GM18870 (cell line): ENCODE measurements at regions not wholly inside any gene's neighbourhood (a gene's known extent, or its start where the extent isn't known, plus 50 kb on each side); places are given as distances from the start of the nearest gene placed in this dataset.
"Not testable (repeated sequence)": the region's sequence is repeated elsewhere in the genome, so short reads cannot be mapped to it uniquely, and the experiment has no call there.

Experiments
- ATAC-seq: cut with Tn5 transposase; IDR thresholded peaks from one replicate; pipeline ENCODE4 v1.9.1; 2021; ENCODE audit warnings: moderate library complexity; ENCODE audit not compliant: unreplicated experiment

DNA sequence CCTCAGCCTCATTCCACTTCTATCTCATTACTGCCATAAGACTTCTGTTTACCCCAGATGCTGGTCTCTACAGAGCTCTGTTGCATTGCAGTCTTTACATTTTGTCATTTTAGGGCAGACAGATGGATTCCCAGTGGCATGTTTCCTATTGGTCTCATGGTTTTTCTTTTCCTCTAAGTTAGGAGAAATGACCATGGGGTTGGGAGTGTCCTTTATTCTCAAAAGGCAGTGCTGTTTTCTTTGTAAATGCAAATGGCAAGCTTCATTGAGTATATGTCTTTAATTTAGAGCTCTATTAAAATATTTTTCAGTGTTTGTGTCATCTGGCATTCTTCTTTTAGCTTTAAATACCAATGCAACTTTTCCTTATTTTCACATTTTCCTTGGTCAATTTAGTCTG is 57.0 kb downstream of the MSTN start:
- no peak for ATAC-seq

DNA sequence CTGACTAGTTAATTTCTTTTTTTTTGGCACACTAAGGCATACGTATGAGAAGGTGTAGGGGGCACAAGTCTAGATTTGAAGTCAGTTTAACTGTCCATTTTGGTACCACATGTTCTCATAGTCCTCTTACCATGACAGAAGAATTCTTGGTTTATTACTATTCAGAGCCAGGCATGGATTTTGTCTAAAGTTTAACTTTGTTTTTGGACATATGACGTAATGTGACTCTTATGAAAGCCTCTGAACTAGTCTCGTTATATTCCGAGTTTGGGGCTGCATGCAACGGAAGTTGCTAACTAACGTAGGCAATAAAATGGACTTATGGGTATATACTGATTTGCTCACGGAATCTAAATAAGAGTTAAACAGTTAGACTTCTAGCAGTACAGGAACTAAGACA is 62.9 kb downstream of the MSTN start:
- no peak for ATAC-seq

DNA sequence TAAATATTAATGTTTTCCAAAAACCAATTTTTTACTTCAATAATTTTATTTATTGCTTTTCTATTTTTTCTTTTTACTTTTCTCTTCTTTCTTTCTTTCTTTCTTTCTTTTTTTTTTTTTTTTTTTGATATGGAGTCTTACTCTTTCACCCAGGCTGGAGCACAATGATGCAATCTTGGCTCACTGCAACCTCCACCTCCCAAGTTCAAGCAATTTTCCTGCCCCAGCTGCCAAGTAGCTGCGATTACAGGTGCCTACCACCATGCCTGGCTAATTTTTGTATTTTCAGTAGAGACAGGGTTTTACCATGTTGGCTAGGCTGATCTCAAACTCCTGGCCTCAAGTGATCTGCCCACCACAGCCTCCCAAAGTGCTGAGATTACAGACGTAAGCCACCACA is 63.9 kb downstream of the MSTN start:
- not testable (repeated sequence) for ATAC-seq

DNA sequence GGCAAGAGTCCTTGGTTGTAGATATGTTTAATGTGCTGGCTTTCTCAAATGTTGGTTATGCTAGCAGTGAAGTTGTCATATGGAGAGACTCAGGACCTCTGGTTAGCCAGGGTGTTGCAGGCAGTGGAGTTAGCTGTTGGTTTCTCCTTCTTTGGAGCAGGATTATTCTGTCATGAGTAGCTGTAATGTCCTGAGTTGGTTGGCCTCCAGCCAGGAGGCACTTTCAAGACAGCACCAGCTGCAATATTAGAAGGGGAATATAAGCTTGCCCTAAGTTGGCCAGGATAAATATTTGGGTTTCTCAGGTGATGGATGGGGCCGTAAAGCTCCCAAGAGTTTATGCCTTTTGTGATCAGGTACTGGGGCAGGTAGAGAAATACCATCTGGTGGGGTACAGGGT is 65.5 kb downstream of the MSTN start:
- ATAC-seq: no peak

DNA sequence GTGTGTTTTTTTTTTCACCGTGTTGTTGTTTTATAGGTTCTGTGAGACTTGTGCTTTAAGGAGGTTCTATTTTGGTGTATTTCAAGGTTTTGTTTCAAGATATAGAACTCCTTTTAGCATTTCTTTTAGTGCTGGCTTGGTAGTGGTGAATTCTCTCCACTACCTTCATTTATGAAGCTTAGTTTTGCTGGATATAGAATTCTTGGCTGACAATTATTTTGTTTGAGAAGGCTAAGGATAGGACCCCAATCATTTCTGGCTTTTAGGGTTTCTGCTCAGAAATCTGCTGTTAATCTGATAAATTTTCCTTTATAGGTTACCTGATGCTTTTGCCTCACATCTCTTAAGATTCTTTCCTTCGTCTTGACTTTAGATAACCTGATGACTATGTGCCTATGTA is 66.8 kb downstream of the MSTN start:
- ATAC-seq: no peak

DNA sequence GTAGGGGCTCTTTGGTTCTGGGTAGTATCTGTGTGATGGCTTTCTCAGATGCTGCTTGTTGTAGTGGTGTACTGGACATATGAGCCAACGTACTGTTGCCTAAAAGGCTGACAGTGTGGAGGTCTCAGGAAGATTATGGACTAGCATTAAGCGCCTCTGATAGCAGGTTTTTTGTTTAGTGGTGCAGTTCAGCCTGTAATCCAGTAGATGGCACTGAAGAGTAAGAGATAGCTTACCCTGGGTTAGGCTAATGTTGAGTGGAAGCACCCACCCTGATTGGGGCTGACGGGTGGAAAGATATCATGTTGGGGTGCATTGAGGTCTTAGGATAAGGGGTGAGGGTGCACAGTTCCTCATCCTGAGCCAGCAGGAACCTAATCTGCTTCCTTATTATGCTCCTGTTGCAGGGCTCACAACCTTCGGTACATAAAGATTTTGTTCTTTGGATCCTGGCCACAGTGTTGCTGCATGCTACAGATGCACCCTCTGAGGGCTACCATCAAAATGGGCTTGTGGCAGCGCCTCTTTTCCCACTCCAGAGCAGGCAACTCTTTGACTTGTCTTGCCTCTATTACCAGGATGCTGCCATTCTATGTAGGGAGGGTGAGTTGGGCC is 79.6 kb downstream of the MSTN start:
- no peak for ATAC-seq

DNA sequence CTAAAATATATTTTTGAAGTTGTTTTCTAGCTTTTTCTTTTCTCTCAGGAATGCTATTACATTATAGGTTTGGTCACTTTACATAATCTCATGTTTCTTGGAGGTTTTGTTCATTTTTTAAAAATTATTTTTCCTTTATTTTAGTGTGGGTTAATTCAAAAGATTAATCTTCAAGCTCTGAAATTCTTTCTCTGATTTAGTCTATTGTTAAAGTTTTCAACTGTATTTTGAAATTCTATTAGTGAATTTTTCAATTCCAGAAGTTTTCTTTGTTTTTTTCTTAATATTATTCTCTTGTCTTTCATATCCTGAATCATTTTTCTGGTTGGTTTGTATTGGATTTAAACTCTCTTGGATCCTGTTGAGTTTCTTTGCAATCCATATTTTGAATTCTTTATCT is 80.4 kb downstream of the MSTN start:
- ATAC-seq: no peak

DNA sequence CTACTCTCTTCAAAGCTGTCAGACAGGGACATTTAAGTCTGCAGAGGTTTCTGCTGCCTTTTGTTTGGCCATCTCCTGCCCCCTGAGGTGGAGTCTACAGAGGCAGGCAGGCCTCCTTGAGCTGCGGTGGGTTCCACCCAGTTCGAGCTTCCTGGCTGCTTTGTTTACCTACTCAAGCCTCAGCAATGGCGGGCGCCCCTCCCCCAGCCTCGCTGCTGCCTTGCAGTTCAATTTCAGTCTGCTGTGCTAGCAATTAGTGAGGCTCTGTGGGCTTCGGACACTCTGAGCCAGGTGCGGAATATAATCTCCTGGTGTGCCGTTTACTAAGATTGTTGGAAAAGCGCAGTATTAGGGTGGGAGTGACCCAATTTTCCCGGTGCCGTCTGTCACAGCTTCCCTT is 86.0 kb downstream of the MSTN start:
- not testable (repeated sequence) for ATAC-seq

DNA sequence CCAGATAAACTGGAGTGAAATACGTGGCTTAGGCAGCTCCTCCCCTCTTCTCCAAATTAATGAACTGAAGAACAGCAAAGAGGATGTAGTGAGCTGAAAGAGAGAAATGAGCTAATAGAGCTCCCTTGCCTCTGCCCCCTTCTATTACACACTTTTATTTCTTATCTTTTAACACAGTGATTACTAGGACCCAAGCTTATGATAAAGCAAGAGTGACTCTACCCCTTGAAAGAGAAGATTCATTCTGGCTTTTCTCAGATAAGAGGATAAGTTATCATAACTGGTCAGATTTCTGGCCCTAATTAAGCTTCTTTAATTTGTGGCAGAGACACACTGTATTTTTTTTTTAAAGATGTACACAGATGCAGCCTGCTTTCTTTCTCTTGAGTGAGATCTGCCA is 102.2 kb downstream of the MSTN start:
- no peak for ATAC-seq

DNA sequence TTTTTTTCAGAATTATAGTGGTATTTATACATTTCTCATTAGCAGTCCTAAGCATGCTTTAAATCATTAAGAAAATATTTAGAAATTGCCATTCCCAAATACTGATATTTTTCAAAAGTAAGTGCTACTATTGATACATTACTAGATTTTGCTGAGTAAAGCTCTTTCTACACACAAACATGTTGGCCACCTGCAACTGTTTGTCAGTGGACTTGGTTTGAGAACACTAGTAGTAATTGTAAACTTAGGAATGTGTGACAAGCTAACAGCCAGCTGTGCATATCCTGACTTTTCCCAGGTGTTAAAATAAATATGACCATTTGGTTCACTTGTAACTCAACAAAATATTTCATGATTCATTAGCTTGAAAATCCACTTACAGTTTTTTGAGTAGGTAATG is 103.1 kb downstream of the MSTN start:
- ATAC-seq: no peak

DNA sequence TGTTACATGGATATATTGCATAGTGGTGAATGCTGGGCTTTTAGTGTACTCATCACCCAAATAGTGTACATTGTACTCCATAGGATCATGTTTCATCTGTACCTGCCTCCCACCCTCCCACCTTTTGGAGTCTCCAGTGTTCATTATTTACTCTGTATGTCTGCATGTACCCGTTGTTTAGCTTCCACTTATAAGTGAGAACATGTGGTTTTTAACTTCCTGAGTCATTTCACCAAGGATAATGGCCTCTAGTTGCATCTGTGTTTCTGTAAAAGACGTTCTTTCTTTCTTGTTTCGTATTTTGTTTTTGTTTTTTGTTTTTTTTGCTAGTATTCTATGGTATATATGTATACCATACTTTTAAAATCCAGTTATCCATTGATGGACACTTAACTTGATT is 107.5 kb downstream of the MSTN start:
- peak; percentile 75 for ATAC-seq

DNA sequence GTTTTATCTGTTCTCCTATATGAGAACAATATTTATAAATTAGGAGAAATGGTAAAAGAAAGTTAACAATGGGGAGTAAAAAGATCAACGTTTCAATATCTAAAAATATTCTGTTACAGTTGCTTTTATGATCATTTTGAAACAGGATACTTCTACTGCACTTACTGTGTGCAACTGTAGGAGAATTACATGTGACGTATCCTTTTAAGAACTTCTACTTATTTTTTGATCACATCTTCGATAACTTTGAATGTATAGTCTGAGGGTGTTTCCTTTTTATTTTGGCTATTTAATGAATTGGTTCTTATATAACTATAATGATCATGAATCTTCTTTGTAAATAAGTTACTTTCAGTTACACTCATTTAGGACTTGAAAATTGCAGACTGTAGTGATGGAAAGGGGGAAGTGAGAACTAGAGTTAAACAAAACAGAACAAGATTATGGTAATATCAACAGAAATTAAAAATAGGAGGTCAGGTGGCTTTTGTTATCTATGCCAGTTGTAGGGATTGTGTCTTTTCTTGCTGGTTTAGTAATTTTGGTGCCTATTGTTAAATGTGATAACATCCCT is 109.9 kb downstream of the MSTN start:
- peak; percentile 87 for ATAC-seq

DNA sequence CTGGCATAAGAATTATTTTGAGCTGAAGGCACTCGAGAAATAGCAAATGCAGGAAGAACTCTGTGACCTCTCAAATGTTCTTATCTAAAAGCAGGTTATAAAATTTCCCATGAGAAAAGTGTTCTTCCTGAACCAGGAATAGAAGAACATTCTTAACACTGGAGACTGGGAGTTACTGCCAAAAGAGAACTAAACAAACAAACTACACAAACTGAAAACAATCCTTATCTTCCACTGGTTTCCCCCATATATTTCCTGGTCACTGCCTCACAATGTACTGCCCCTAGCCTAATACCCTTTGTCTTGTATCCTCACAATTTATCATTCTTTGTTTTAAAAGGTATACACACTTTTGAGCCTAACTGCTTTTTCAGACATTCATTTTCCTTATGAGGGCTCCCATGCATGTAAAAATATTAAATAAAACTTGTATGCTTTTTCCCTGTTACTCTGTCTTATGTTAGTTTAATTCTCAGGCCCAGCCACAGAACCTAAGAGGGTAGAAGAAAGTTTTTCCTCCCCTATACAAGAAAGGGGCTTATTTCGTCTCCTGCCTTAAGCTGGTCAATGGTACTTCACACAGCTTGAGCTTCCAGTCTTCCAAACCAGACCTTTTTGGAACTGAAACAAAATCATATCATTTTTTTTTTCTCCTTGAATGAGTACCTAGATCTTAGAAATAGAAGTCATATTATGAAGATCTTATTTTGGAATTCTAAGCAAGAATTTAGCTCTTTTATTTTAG is 110.6 kb downstream of the MSTN start:
- ATAC-seq: peak; percentile 21

DNA sequence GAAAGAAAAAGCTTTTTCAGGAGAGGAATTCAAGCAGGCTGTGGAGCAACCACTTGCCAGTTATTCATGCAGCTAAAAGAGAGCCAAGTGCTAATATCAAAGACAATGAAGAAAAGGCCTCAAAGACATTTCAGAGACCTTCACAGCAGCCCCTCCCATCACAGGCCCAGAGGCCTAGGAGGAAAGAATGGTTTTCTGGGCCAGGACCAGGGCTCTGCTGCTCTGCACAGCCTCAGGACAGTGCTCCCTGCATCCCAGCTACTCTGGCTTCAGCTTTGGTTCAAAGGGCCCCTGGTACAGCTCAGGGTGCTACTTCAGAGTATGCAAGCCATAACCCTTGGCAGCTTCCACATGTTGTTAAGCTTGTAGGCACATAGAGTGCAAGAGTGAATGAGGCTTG is 119.5 kb downstream of the MSTN start:
- no peak for ATAC-seq

DNA sequence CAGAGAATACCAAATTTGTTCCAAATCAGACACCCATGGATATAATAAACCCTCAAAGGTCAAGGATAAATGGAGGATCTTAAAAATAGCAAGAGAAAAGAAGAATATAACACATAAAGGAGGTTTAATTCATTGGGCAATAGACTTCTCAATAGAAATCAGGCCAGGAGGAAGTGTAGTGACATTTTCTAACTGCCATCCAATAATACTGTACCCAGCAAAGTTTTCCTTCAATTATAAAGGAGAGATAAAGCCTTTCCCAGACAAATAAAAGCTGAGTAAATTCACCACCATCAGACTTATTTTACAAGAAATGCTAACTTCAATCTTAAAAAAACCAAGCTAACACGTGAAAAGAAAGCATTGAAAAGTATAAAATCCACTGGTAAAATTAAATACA is 121.6 kb downstream of the MSTN start:
- no peak for ATAC-seq

DNA sequence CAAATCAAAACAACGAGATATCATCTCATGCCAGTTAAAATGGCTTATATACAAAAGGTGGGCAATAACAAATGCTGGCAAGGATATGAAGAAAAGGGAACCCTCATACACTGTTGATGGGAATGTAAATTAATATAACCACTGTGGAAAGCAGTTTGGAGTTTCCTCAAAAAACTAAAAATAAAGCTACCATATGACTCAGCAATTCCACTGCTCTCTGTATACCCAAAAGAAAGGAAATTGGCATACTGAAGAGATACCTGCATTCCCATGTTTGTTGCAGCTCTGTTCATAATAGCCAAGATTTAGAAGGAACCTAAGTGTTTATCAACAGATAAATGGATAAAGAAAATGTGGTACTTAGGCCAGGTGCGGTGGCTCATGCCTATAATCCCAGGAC is 124.8 kb downstream of the MSTN start:
- no peak for ATAC-seq

DNA sequence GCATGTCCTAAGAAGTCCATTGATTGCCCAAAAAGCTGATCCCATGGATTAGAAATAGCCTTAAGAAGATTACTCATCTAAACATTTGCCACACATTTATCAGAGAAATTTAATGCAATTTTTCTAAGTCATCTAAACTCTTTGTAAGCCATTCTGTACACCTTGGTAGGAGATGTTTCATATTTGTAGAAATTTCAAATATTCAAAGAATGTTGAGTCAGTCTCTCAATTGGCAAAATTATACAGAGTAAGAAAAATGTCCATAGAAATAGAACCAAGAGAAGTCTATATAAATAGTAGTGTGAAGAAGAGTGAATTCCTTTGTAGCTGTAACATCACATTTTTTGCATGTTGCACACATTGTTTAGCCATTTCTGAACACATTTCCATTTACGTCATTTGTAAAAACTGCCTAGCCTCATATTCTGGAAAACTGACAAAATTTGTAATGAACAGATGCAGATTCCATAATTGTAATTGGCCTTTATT is 128.6 kb downstream of the MSTN start:
- ATAC-seq: no peak

DNA sequence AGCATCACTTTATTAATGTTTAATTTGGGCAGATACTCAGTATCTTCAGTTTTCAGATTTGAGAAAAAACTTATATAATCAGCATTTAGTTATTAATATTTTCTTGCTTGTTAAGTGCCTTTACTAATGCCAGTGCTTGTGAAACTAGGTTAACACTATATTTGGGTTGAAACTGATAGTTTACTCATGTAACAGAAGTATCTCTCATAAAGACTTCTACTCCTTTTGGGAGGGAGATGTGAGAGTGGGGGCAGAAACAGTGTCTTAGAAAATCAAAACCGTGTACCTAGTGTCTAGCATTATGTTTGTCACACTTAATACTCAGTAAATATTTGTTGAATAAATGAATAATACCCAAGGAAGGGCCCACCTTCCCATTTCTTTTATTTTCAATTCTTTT is 129.5 kb downstream of the MSTN start:
- peak; percentile 98 for ATAC-seq

DNA sequence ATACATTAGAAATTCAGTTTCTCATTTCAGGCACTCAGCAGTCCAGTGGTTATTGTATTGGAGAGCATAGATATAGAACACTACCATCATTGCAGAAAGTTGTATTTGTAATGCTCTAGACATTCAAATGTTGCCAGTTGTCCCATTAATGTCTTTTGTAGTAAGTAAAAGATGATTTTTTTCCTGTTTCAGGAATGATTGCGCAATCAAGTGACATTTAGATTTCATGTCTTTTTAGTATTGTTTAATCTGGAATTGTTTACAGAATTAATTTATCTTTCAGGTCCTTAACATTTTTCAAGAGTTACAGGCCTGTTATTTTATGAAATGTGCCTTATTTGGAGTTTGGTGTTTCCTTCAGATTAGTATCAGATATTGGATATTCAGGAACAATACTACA is 134.7 kb downstream of the MSTN start:
- ATAC-seq: no peak
